A549 (cell line): ENCODE measurements at regions not wholly inside any gene's neighbourhood (a gene's known extent, or its start where the extent isn't known, plus 50 kb on each side); places are given as distances from the start of the nearest gene placed in this dataset.

Experiments used
- ATAC-seq, 2 experiments: fragments of 200-7000 bp in 1 of 2; fragments of >200 bp in 1 of 2; cut with Nextera tagmentation in 1 of 2; cut with Tn5 transposase in 1 of 2; 3 replicates each; pipeline versions ENCODE4 v1.8.0 to v1.9.1; 2018 to 2020; ENCODE audit warnings: mild to moderate bottlenecking in 1 of 2, moderate library complexity in 1 of 2
- CTCF ChIA-PET: fragments of 300-600 bp; sonication (Branson Sonifier 250); formaldehyde crosslinking; extraction: SDS; loops from one replicate; lab custom pipeline; 2021; ENCODE audit warnings: antibody characterized with exemption, inconsistent platforms; lab: Yijun Ruan, JAX
- POLR2A ChIA-PET: fragments of 350-600 bp; formaldehyde crosslinking; extraction: SDS; loops from one replicate; lab custom pipeline; 2021; ENCODE audit warnings: antibody characterized with exemption, inconsistent platforms; lab: Yijun Ruan, JAX
- DNase-seq, 2 experiments: peaks; one replicate each; pipeline versions ENCODE4 v3.0.0 to v3.0.0-alpha.2; 2011 to 2016; ENCODE audit warnings: low read depth in 1 of 2, low spot score in 1 of 2
- FAIRE-seq: peaks from 2 replicates; lab custom pipeline; 2011; peaks lifted over from hg19 to GRCh38; lab: Jason Lieb, UNC
- H3K27ac ChIP-seq, 2 experiments: fragments of >200 bp; sonication (Bioruptor Twin); formaldehyde crosslinking; 3 replicates each; pipeline ENCODE4 v1.5.1; 2016 to 2017
- H3K4me1 ChIP-seq: fragments of >200 bp; sonication (Bioruptor Twin); formaldehyde crosslinking; 3 replicates; pipeline ENCODE4 v1.6.1; 2016
- H3K4me2 ChIP-seq: fragments of >200 bp; sonication (Bioruptor Twin); formaldehyde crosslinking; 3 replicates; pipeline ENCODE4 v1.6.1; 2016
- H3K4me3 ChIP-seq: fragments of >200 bp; sonication (Bioruptor Twin); formaldehyde crosslinking; 3 replicates; pipeline ENCODE4 v1.5.1; 2016
- H3K9me3 ChIP-seq: fragments of >200 bp; sonication (Bioruptor Twin); formaldehyde crosslinking; 3 replicates; pipeline ENCODE4 v1.6.1; 2016
- ATOH8 ChIP-seq: fragments of 250-450 bp; sonication (Bioruptor Pico); IDR thresholded peaks from 2 replicates; pipeline ENCODE4 v1.5.0; 2020; ENCODE audit warnings: low read depth, mild to moderate bottlenecking, moderate library complexity
- BCL3 ChIP-seq: fragments of >200 bp; sonication (Bioruptor Twin); formaldehyde crosslinking; IDR thresholded peaks from 3 replicates; pipeline ENCODE4 v1.6.1; 2016
- CHD2 ChIP-seq: fragments of 150-350 bp; IDR thresholded peaks from 2 replicates; pipeline ENCODE4 v1.6.1; 2014; ENCODE audit warnings: low read length; ENCODE audit not compliant: partially characterized antibody
- E2F6 ChIP-seq: IDR thresholded peaks from 2 replicates; pipeline ENCODE4 v1.6.1; 2012; ENCODE audit warnings: low read depth, borderline replicate concordance
- EHMT2 ChIP-seq: fragments of 200-600 bp; sonication (generic); IDR thresholded peaks from 2 replicates; pipeline ENCODE4 v1.6.1; 2016; ENCODE audit warnings: antibody characterized with exemption, low read depth, mild to moderate bottlenecking, moderate library complexity
- ELK1 ChIP-seq: fragments of 150-350 bp; IDR thresholded peaks from 2 replicates; pipeline ENCODE4 v1.6.1; 2014; ENCODE audit warnings: low read depth, mild to moderate bottlenecking, low read length
- FOSL2 ChIP-seq, 2 experiments: fragments of 450-650 bp in 1 of 2; fragments of >200 bp in 1 of 2; sonication (Bioruptor Twin) in 1 of 2; formaldehyde crosslinking; IDR thresholded peaks; 2 replicates each; pipeline versions ENCODE4 v1.5.0 to v1.6.1; 2016 to 2020; ENCODE audit warnings: mild to moderate bottlenecking in 1 of 2, moderate library complexity in 1 of 2
- HDAC2 ChIP-seq: fragments of 200-600 bp; sonication (generic); IDR thresholded peaks from 2 replicates; pipeline ENCODE4 v1.6.1; 2016
- HEYL ChIP-seq: fragments of 250-450 bp; sonication (Bioruptor Pico); IDR thresholded peaks from 2 replicates; pipeline ENCODE4 v1.8.0; 2021; ENCODE audit warnings: mild to moderate bottlenecking, moderate library complexity
- HOXA7 ChIP-seq: fragments of 250-450 bp; sonication (Bioruptor Pico); IDR thresholded peaks from 2 replicates; pipeline ENCODE4 v1.5.0; 2020; ENCODE audit warnings: mild to moderate bottlenecking, moderate library complexity
- JUN ChIP-seq, 2 experiments: fragments of >200 bp; sonication (Bioruptor Twin); formaldehyde crosslinking; IDR thresholded peaks; 2 replicates in 1 of 2; 3 replicates in 1 of 2; pipeline ENCODE4 v1.6.1; 2016 to 2017
- JUNB ChIP-seq: fragments of >200 bp; sonication (Bioruptor Twin); formaldehyde crosslinking; IDR thresholded peaks from 2 replicates; pipeline ENCODE4 v1.6.1; 2016
- MAFK ChIP-seq: fragments of 450-650 bp; IDR thresholded peaks from 2 replicates; pipeline ENCODE4 v1.6.1; 2014; ENCODE audit not compliant: partially characterized antibody
- MAX ChIP-seq: IDR thresholded peaks from 2 replicates; pipeline ENCODE4 v1.6.1; 2012
- MAZ ChIP-seq: fragments of 150-350 bp; IDR thresholded peaks from 2 replicates; pipeline ENCODE4 v1.6.1; 2014; ENCODE audit warnings: antibody characterized with exemption, low read depth, low read length, borderline replicate concordance
- MYC ChIP-seq: IDR thresholded peaks from 2 replicates; pipeline ENCODE4 v1.6.1; 2012; ENCODE audit warnings: mild to moderate bottlenecking, inconsistent platforms, low read length, improper control_type of control experiment, borderline replicate concordance
- NPAS2 ChIP-seq: fragments of 250-450 bp; sonication (Bioruptor Pico); IDR thresholded peaks from 2 replicates; pipeline ENCODE4 v1.8.0; 2022; ENCODE audit warnings: mild to moderate bottlenecking, moderate library complexity, borderline replicate concordance
- NR3C1 ChIP-seq: fragments of >200 bp; sonication (Bioruptor Twin); formaldehyde crosslinking; IDR thresholded peaks from 3 replicates; pipeline ENCODE4 v1.6.1; 2017
- PHF8 ChIP-seq: fragments of 200-600 bp; sonication (generic); IDR thresholded peaks from 2 replicates; pipeline ENCODE4 v1.6.1; 2016; ENCODE audit warnings: low read depth, mild to moderate bottlenecking, antibody characterized with exemption, moderate library complexity, borderline replicate concordance
- POLR2A ChIP-seq: IDR thresholded peaks from 2 replicates; pipeline ENCODE4 v1.6.1; 2012; ENCODE audit warnings: mild to moderate bottlenecking, low read length
- POLR2AphosphoS2 ChIP-seq: conservative IDR thresholded peaks from 2 replicates; pipeline ENCODE4 v1.6.1; 2012; ENCODE audit warnings: low read length, improper control_type of control experiment, inconsistent platforms
- RARB ChIP-seq: fragments of 250-450 bp; sonication (Bioruptor Pico); IDR thresholded peaks from 2 replicates; pipeline ENCODE4 v1.8.0; 2021; ENCODE audit warnings: mild to moderate bottlenecking, moderate library complexity
- RFX5 ChIP-seq: fragments of 450-650 bp; IDR thresholded peaks from 2 replicates; pipeline ENCODE4 v1.7.1; 2014; ENCODE audit warnings: antibody characterized with exemption, mild to moderate bottlenecking, moderate library complexity
- TFCP2L1 ChIP-seq: fragments of 250-450 bp; sonication (Bioruptor Pico); IDR thresholded peaks from 2 replicates; pipeline ENCODE4 v1.5.0; 2021; ENCODE audit warnings: mild to moderate bottlenecking
- TP53 ChIP-seq: fragments of 250-450 bp; sonication (Bioruptor Pico); IDR thresholded peaks from 2 replicates; pipeline ENCODE4 v1.5.0; 2021; ENCODE audit warnings: mild to moderate bottlenecking, moderate library complexity
- USF2 ChIP-seq: fragments of 450-650 bp; IDR thresholded peaks from 2 replicates; pipeline ENCODE4 v1.6.1; 2014; ENCODE audit warnings: antibody characterized with exemption
- ZFP36 ChIP-seq: fragments of 450-650 bp; IDR thresholded peaks from 2 replicates; pipeline ENCODE4 v1.6.1; 2014; ENCODE audit warnings: borderline replicate concordance; ENCODE audit not compliant: partially characterized antibody
- ZNF302 ChIP-seq: fragments of 250-450 bp; sonication (Bioruptor Pico); IDR thresholded peaks from 2 replicates; pipeline ENCODE4 v1.9.0; 2021; ENCODE audit warnings: inconsistent platforms, mild to moderate bottlenecking, moderate library complexity
- ZSCAN20 ChIP-seq: fragments of 250-450 bp; sonication (Bioruptor Pico); IDR thresholded peaks from 2 replicates; pipeline ENCODE4 v1.8.0; 2022; ENCODE audit warnings: mild to moderate bottlenecking, moderate library complexity
- WGBS: methylation state at CpG from one replicate; pipeline ENCODE4 v1.1.6; 2017; ENCODE audit errors: missing lambda C conversion rate; 5-methylcytosine and 5-hydroxymethylcytosine counted together

- H3K9me3 ChIP-seq: no peaks in the 10 kb centered on the region
- H3K4me3 ChIP-seq: no peak overlapping the region
- H3K4me1 ChIP-seq: no peaks in the 10 kb centered on the region
- ChIA-PET CTCF (no interaction called here), POLR2A (no interaction called here)
- H3K27ac ChIP-seq: no peak overlapping the region
- no peak overlapping the region for H3K4me2 ChIP-seq
- FAIRE-seq (no peak), ATAC-seq (no peak), DNase-seq (no peak)
- no peak for TF ChIP-seq EHMT2
- no peak for TF ChIP-seq TP53
- no peak for TF ChIP-seq MAX
- TF ChIP-seq HEYL (CRISPR knock-in tag): no peak
- TF ChIP-seq POLR2A: no peak
- no peak for TF ChIP-seq BCL3
- no peak for TF ChIP-seq PHF8
- no peak for TF ChIP-seq ZSCAN20 (CRISPR knock-in tag)
- TF ChIP-seq JUN (IDR thresholded peaks at IDR 0.05): no peak
- no peak for TF ChIP-seq ELK1
- TF ChIP-seq ZNF302 (CRISPR knock-in tag): no peak
- no peak for TF ChIP-seq USF2
- TF ChIP-seq FOSL2 (IDR thresholded peaks at IDR 0.05): no peak
- TF ChIP-seq FOSL2 (CRISPR knock-in tag; IDR thresholded peaks at IDR 0.05): no peak
- TF ChIP-seq ZFP36: no peak
- no peak for TF ChIP-seq E2F6
- no peak for TF ChIP-seq JUNB
- no peak for TF ChIP-seq MAFK
- no peak for TF ChIP-seq NPAS2 (CRISPR knock-in tag)
- no peak for TF ChIP-seq RARB (CRISPR knock-in tag)
Observed at GRCh38 chr4:4913628-4914027, 54.2 kb downstream of the MSX1 start.

GRCh38 chr4:4914059-4914820, 54.8 kb downstream of the MSX1 start:
- FAIRE-seq (no peak), DNase-seq (no peak), ATAC-seq (no peak)
- ChIA-PET POLR2A (no interaction called here), CTCF (no interaction called here)
- Histone ChIP-seq H3K9me3 (no peaks in the 10 kb centered on the region), H3K4me2 (no peak overlapping the region), H3K4me1 (no peaks in the 10 kb centered on the region), H3K27ac (no peak overlapping the region), H3K4me3 (no peak overlapping the region)
- 29% methylated on average over 4 of the region's 4 CpGs for WGBS
- TF ChIP-seq POLR2AphosphoS2: no peak
- TF ChIP-seq ZSCAN20 (CRISPR knock-in tag): no peak
- no peak for TF ChIP-seq MAZ
- TF ChIP-seq JUN (IDR thresholded peaks at IDR 0.05): no peak
- no peak for TF ChIP-seq HDAC2
- TF ChIP-seq BCL3: no peak
- no peak for TF ChIP-seq TFCP2L1 (CRISPR knock-in tag)
- TF ChIP-seq CHD2: no peak
- no peak for TF ChIP-seq MYC
- TF ChIP-seq ATOH8 (CRISPR knock-in tag): no peak
- no peak for TF ChIP-seq RFX5
- no peak for TF ChIP-seq HOXA7
- TF ChIP-seq FOSL2 (IDR thresholded peaks at IDR 0.05): no peak
- TF ChIP-seq FOSL2 (CRISPR knock-in tag; IDR thresholded peaks at IDR 0.05): no peak
- TF ChIP-seq ZFP36: no peak
- TF ChIP-seq POLR2A: no peak
- TF ChIP-seq NR3C1: no peak
